ENCODE measurements at regions not wholly inside any gene's neighbourhood (a gene's known extent, or its start where the extent isn't known, plus 50 kb on each side); places are given as distances from the start of the nearest gene placed in this dataset.

- H3K27me3 ChIP-seq = no peaks in the 10 kb centered on the region
- H3K4me3 ChIP-seq = no peak overlapping the region
- no peaks in the 10 kb centered on the region for H3K9me3 ChIP-seq
- 95 to 98% (median 97%) methylated on average over 1 of the region's 1 CpG for WGBS, 3 donors
- no peak for DNase-seq
- intact Hi-C loops (cut with DNase I) = no loop called here
- no peaks in the 10 kb centered on the region for H3K4me1 ChIP-seq (ENCODE audit: insufficient read depth)
- H3K36me3 ChIP-seq = no peaks in the 10 kb centered on the region
- H3K27ac ChIP-seq = no peak overlapping the region
- TF ChIP-seq POLR2A (IDR thresholded peaks at IDR 0.05) (no peak), CTCF (IDR thresholded peaks at IDR 0.05) (no peak), EP300 (IDR thresholded peaks at IDR 0.05) (no peak)
Observed at GRCh38 chr2:146681991-146682390, 1162.8 kb upstream of the ACVR2A start.

- H3K27ac ChIP-seq = no peak overlapping the region
- H3K27me3 ChIP-seq = no peaks in the 10 kb centered on the region
- H3K4me1 ChIP-seq (ENCODE audit: insufficient read depth) = no peaks in the 10 kb centered on the region
- H3K4me3 ChIP-seq = no peak overlapping the region
- TF ChIP-seq EP300 (IDR thresholded peaks at IDR 0.05) (no peak), CTCF (IDR thresholded peaks at IDR 0.05) (no peak), POLR2A (IDR thresholded peaks at IDR 0.05) (no peak)
- intact Hi-C loops (cut with DNase I) = no loop called here
- H3K36me3 ChIP-seq = no peaks in the 10 kb centered on the region
- WGBS, 3 donors = 86 to 91% (median 89%) methylated on average over 5 of the region's 5 CpGs
- DNase-seq = no peak
- no peaks in the 10 kb centered on the region for H3K9me3 ChIP-seq
Observed at GRCh38 chr2:146678516-146678915, 1166.3 kb upstream of the ACVR2A start.

- H3K36me3 ChIP-seq = no peaks in the 10 kb centered on the region
- H3K27me3 ChIP-seq = no peaks in the 10 kb centered on the region
- no peak for DNase-seq
- H3K27ac ChIP-seq = no peak overlapping the region
- H3K4me3 ChIP-seq = no peak overlapping the region
- no peak for TF ChIP-seq POLR2A (IDR thresholded peaks at IDR 0.05)
- H3K4me1 ChIP-seq (ENCODE audit: insufficient read depth) = no peaks in the 10 kb centered on the region
- intact Hi-C loops (cut with DNase I) = no loop called here
- no peaks in the 10 kb centered on the region for H3K9me3 ChIP-seq
Observed at GRCh38 chr2:146677280-146677679, 1167.5 kb upstream of the ACVR2A start.

GRCh38 chr2:146669735-146670134 is 1175.1 kb upstream of the ACVR2A start:
- no peaks in the 10 kb centered on the region for H3K36me3 ChIP-seq
- H3K27me3 ChIP-seq = no peaks in the 10 kb centered on the region
- no peaks in the 10 kb centered on the region for H3K9me3 ChIP-seq
- no peak for DNase-seq
- no peak for TF ChIP-seq POLR2A (IDR thresholded peaks at IDR 0.05)
- no peak for TF ChIP-seq CTCF (IDR thresholded peaks at IDR 0.05)
- no peak for TF ChIP-seq EP300 (IDR thresholded peaks at IDR 0.05)
- H3K4me1 ChIP-seq (ENCODE audit: insufficient read depth) = no peaks in the 10 kb centered on the region
- intact Hi-C loops (cut with DNase I) = no loop called here
- H3K27ac ChIP-seq = no peak overlapping the region
- no peak overlapping the region for H3K4me3 ChIP-seq
- 89 to 92% (median 90%) methylated on average over 3 of the region's 3 CpGs for whole genome bisulfite sequencing, 3 donors

- Histone ChIP-seq H3K9me3 (no peaks in the 10 kb centered on the region), H3K36me3 (no peaks in the 10 kb centered on the region), H3K27ac (no peak overlapping the region), H3K4me3 (no peak overlapping the region), H3K4me1 (ENCODE audit: insufficient read depth) (no peaks in the 10 kb centered on the region), H3K27me3 (no peaks in the 10 kb centered on the region)
- intact Hi-C loops (cut with DNase I) = no loop called here
- no peak for TF ChIP-seq CTCF (IDR thresholded peaks at IDR 0.05)
- no peak for TF ChIP-seq EP300 (IDR thresholded peaks at IDR 0.05)
- TF ChIP-seq POLR2A (IDR thresholded peaks at IDR 0.05) = no peak
- 91 to 97% (median 94%) methylated on average over 1 of the region's 1 CpG for WGBS, 3 donors
- no peak for DNase-seq
Observed at GRCh38 chr2:146666340-146666739, 1178.5 kb upstream of the ACVR2A start.
